ENCODE measurements at regions not wholly inside any gene's neighbourhood (a gene's known extent, or its start where the extent isn't known, plus 50 kb on each side); places are given as distances from the start of the nearest gene placed in this dataset.

GRCh38 chr13:63189712-63190111 is 1774.1 kb upstream of the PCDH20 start:
- no peak for TF ChIP-seq CTCF (IDR thresholded peaks at IDR 0.05)
- H3K27ac ChIP-seq, result no peak overlapping the region
- H3K4me3 ChIP-seq, result no peak overlapping the region
- no peaks in the 10 kb centered on the region for H3K36me3 ChIP-seq
- H3K4me1 ChIP-seq, result no peaks in the 10 kb centered on the region
- no peak overlapping the region for H3K9ac ChIP-seq (ENCODE audit: low read depth in 2 of 2, low read length in 2 of 2)
- no peak for DNase-seq
- intact Hi-C loops (cut with DNase I), result no loop called here
- H3K27me3 ChIP-seq, result no peaks in the 10 kb centered on the region
- no peaks in the 10 kb centered on the region for H3K9me3 ChIP-seq

DNA sequence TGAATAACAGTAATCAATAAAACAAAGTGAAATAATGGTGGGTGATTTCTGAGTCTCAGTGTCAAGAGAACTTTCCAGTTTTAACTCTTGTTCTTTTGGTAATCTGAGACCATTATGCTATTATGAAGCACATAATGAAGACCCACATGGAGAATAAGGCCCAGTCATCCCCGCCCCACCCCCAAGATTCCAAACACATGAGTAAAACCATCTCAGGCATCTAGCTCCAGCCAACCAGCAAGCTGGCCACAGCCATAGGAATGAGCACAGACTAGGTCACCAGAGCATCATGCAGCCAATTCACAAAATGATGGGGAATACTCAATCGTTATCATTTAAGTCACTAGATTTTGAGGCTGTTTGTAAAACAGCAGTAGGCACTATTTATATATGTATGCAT is 1769.0 kb upstream of the PCDH20 start:
- H3K9ac ChIP-seq (ENCODE audit: low read depth in 2 of 2, low read length in 2 of 2), result no peak overlapping the region
- no peak for TF ChIP-seq CTCF (IDR thresholded peaks at IDR 0.05)

GRCh38 chr13:63175536-63175935 is 1759.9 kb upstream of the PCDH20 start:
- Histone ChIP-seq H3K9ac (ENCODE audit: low read depth in 2 of 2, low read length in 2 of 2) (no peak overlapping the region), H3K27me3 (no peaks in the 10 kb centered on the region), H3K9me3 (no peaks in the 10 kb centered on the region), H3K4me1 (no peaks in the 10 kb centered on the region), H3K36me3 (no peaks in the 10 kb centered on the region), H3K4me3 (no peak overlapping the region), H3K27ac (no peak overlapping the region)
- intact Hi-C loops (cut with DNase I), result no loop called here
- no peak for DNase-seq
- TF ChIP-seq CTCF (IDR thresholded peaks at IDR 0.05), result no peak

More for the DNA sequence above, 1769.0 kb upstream of the PCDH20 start:
- DNase-seq, result no peak
- intact Hi-C loops (cut with DNase I), result no loop called here
- H3K27ac ChIP-seq, result no peak overlapping the region
- no peak overlapping the region for H3K4me3 ChIP-seq
- H3K4me1 ChIP-seq, result no peaks in the 10 kb centered on the region
- H3K9me3 ChIP-seq, result no peaks in the 10 kb centered on the region
- H3K36me3 ChIP-seq, result no peaks in the 10 kb centered on the region
- H3K27me3 ChIP-seq, result no peaks in the 10 kb centered on the region

DNA sequence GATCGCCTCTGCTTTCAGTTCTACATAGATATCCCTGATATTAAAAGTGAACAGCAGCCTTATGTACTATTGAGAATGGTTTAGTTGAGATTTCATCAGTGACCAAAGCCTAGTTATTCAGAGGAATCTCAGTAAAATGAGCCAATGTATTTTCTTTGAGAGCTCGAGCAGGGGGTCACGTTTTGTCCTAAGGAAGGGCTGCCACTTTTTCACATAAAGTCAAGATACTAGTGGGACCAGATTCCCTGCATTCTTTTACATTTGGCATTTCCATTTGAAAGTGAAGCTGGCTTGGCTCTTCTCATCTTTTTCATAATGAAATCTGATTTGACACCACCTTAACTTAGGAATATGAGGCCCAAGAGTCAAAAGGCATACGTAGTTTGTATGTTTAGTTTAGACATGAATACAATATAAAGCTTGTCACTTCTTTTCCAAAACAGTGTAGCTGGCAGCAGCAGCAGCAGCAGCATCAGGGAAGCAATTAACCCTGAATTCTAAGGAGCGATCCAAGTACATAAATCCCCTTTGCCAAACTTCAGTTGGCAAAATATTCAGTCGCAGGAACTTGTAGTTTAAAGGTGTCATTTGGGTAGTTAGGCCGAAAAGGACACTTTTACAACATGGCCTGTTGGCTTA is 1752.2 kb upstream of the PCDH20 start:
- no peak for DNase-seq
- Histone ChIP-seq H3K9me3 (no peaks in the 10 kb centered on the region), H3K9ac (ENCODE audit: low read depth in 2 of 2, low read length in 2 of 2) (no peak overlapping the region), H3K4me1 (no peaks in the 10 kb centered on the region), H3K36me3 (no peaks in the 10 kb centered on the region), H3K27ac (no peak overlapping the region), H3K4me3 (no peak overlapping the region), H3K27me3 (no peaks in the 10 kb centered on the region)
- no peak for TF ChIP-seq CTCF (IDR thresholded peaks at IDR 0.05)
- intact Hi-C loops (cut with DNase I), result no loop called here

GRCh38 chr13:63166345-63166744 is 1750.7 kb upstream of the PCDH20 start:
- Histone ChIP-seq H3K36me3 (no peaks in the 10 kb centered on the region), H3K4me1 (no peaks in the 10 kb centered on the region), H3K9me3 (no peaks in the 10 kb centered on the region), H3K4me3 (no peak overlapping the region), H3K27me3 (no peaks in the 10 kb centered on the region), H3K27ac (no peak overlapping the region), H3K9ac (ENCODE audit: low read depth in 2 of 2, low read length in 2 of 2) (no peak overlapping the region)
- no peak for DNase-seq
- no peak for TF ChIP-seq CTCF (IDR thresholded peaks at IDR 0.05)
- intact Hi-C loops (cut with DNase I), result no loop called here

All from colonic mucosa (tissue), 4 donors.